Esophagus muscularis mucosa (tissue), 3 donors: ENCODE measurements at regions not wholly inside any gene's neighbourhood (a gene's known extent, or its start where the extent isn't known, plus 50 kb on each side); places are given as distances from the start of the nearest gene placed in this dataset.

ENCODE experiments used
- CTCF ChIP-seq, 3 experiments: fragments of 200-600 bp in 2 of 3; fragments of 450-650 bp in 1 of 3; sonication (generic) in 2 of 3; IDR thresholded peaks; one replicate each; pipeline ENCODE4 v1.5.1; 2017 to 2019; ENCODE audit warnings: antibody characterized with exemption in 3 of 3, mild to moderate bottlenecking in 2 of 3, moderate library complexity in 1 of 3
- POLR2AphosphoS5 ChIP-seq, 2 donors: sonication (generic); formaldehyde crosslinking; IDR thresholded peaks; one replicate each; pipeline ENCODE4 v1.6.1; 2017; ENCODE audit warnings: antibody characterized with exemption in 2 of 2

- TF ChIP-seq CTCF (IDR thresholded peaks at IDR 0.05) (no peak), POLR2AphosphoS5 (IDR thresholded peaks at IDR 0.05) (no peak)
These were observed 893.8 kb upstream of the CELF4 start for GRCh38 chr18:38459131-38459994.
